Keratinocyte (primary cell): ENCODE measurements at regions not wholly inside any gene's neighbourhood (a gene's known extent, or its start where the extent isn't known, plus 50 kb on each side); places are given as distances from the start of the nearest gene placed in this dataset.

Experiments used
- CTCF ChIP-seq, 3 experiments: IDR thresholded peaks in 1 of 3; conservative IDR thresholded peaks in 1 of 3; optimal IDR thresholded peaks in 1 of 3; 2 replicates in 2 of 3; 3 replicates in 1 of 3; pipeline versions ENCODE3 to v1.5.1; 2011; ENCODE audit warnings: low read length in 3 of 3, mild to moderate bottlenecking in 3 of 3, moderate library complexity in 2 of 3, control low read depth in 1 of 3, inconsistent platforms in 1 of 3; ENCODE audit not compliant: insufficient read depth in 2 of 3; ENCODE audit errors: extremely low read depth in 1 of 3
- EZH2 ChIP-seq: IDR thresholded peaks from one replicate; pipeline ENCODE4 v1.6.1; 2012; ENCODE audit warnings: inconsistent platforms, mild to moderate bottlenecking, low read length, moderate library complexity

GRCh38 chr1:55980582-55980981 is 598.8 kb downstream of the PLPP3 start:
- no peak for TF ChIP-seq CTCF (optimal IDR thresholded peaks at IDR 0.05 in 1 of 3, IDR thresholded peaks at IDR 0.05 in 1 of 3, conservative IDR thresholded peaks at IDR 0.05 in 1 of 3; ENCODE audit: extremely low read depth in 1 of 3, insufficient read depth in 2 of 3, low read length in 3 of 3)
- TF ChIP-seq EZH2: no peak
